ENCODE measurements at regions not wholly inside any gene's neighbourhood (a gene's known extent, or its start where the extent isn't known, plus 50 kb on each side); places are given as distances from the start of the nearest gene placed in this dataset.
A peak's percentile ranks its signal among the peaks of the same experiment; 100 is the strongest.

GRCh38 chr14:76551906-76552305 is 176.0 kb downstream of the ESRRB start:
- Histone ChIP-seq H3K9me3 (replicated peaks) (no peaks in the 10 kb centered on the region), H3K36me3 (no peaks in the 10 kb centered on the region), H3K4me3 (no peak overlapping the region), H3K4me1 (no peaks in the 10 kb centered on the region), H3K27ac (replicated peaks) (no peak overlapping the region), H3K27me3 (ENCODE audit: low read depth) (peaks cover 11% of the 10 kb centered on the region)
- no peak for TF ChIP-seq CTCF (IDR thresholded peaks at IDR 0.05; ENCODE audit: borderline replicate concordance)
- intact Hi-C loops (cut with micrococcal nuclease): no loop called here
- DNase-seq: no peak

DNA sequence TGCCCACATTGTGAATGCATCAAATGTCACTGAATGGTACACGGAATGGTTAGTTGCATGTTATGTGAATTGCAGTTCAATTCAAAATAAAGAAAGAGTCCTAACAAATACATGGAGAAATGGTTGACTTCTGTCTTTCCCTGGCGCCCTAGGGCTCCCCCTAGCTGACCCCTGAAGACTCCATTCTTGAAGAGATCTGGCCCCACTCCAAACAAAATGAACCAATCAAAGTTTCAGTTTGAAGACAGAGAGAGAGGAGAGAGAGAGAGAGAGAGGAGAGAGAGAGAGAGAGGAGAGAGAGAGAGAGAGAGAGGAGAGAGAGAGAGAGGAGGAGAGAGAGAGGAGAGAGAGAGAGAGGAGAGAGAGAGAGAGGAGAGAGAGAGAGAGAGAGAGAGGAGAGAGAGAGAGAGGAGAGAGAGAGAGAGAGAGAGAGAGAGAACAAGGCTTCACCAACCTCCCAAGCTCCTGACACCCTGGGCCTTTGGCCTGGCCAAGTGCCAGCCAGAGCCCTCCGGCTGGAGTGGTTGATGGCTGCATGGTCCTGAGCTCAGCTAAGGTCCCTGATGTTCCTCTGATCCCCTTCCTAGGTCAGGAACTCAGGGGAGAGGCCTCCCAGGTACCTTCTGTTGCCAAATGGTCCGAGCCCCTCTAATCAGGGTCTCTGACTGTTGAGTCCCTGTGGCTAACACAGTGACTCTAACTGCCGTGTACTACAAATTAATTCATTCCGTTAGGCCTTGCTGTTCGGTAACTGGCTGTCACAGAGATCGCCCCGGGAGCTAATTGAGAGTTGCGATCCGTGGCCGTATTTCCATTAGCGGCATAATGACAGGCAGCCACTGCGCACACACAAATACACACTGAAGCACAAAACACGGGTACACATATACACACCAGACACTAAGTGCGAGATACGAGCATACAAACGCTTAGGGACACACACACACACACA is 188.8 kb downstream of the ESRRB start:
- no peak for DNase-seq
- H3K27ac ChIP-seq (replicated peaks): no peak overlapping the region
- no peaks in the 10 kb centered on the region for H3K4me1 ChIP-seq
- intact Hi-C loops (cut with micrococcal nuclease): no loop called here
- H3K27me3 ChIP-seq (ENCODE audit: low read depth): peaks cover 10% of the 10 kb centered on the region
- H3K4me3 ChIP-seq: no peak overlapping the region
- H3K9me3 ChIP-seq (replicated peaks): peaks cover 8% of the 10 kb centered on the region
- H3K36me3 ChIP-seq: no peaks in the 10 kb centered on the region
- no peak for TF ChIP-seq CTCF (IDR thresholded peaks at IDR 0.05; ENCODE audit: borderline replicate concordance)

DNA sequence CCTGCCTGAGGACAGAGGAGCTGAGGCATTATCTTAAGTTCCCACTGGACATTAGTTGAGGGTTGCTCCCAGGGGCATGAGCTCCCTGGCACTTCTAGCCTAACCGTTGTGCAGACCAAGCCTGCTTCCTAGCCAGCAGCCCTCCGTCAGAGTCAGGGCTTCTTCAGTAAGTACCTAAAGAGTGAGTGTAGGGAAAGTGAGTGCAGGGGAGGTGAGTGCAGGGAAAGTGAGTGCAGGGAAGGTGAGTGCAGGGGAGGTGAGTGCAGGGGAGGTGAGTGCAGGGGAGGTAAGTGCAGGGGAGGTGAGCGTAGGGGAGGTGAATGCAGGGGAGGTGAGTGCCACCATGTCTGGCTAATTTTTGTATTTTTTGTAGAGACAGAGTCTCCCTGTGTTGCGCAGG is 190.5 kb downstream of the ESRRB start:
- no peaks in the 10 kb centered on the region for H3K36me3 ChIP-seq
- no peaks in the 10 kb centered on the region for H3K4me1 ChIP-seq
- H3K27ac ChIP-seq (replicated peaks): no peak overlapping the region
- no peak for DNase-seq
- no peak overlapping the region for H3K4me3 ChIP-seq
- peaks cover 11% of the 10 kb centered on the region for H3K9me3 ChIP-seq (replicated peaks)
- intact Hi-C loops (cut with micrococcal nuclease): no loop called here
- TF ChIP-seq CTCF (IDR thresholded peaks at IDR 0.05; ENCODE audit: borderline replicate concordance): no peak
- peaks cover 10% of the 10 kb centered on the region for H3K27me3 ChIP-seq (ENCODE audit: low read depth)

DNA sequence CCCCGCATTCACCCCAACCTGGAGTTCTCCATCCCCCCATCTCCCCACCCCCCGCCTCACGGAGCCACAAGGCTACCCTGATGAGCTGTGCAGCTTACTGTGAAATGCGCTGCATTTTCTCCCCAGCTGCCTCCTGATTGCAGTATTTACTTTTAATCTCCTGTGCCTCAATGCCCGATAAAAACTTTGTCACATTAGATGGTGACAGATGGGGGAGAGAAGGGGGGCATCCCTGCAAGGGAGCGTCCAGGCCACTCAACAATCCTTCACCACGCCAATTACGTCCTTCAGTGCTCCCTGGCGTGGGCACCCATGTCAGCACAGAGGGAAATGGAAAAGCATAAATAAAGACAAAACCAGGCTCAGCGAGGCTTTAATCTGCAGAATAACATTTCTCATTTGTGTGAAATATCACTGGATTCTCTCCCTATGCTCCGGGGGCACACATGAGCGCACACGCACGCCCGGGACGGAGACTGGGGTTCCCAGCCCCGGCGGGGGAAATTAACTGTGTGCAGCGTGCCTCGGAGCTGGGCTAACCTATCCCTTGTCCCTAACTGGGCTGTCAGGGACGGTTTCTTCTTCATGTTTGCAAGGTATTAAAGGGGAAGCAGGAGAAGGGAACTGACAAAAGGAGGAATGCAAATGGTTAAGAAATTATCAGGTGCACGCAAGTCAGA is 186.7 kb upstream of the VASH1 start:
- no peak overlapping the region for H3K27ac ChIP-seq (replicated peaks)
- TF ChIP-seq CTCF (IDR thresholded peaks at IDR 0.05; ENCODE audit: borderline replicate concordance): no peak
- DNase-seq: no peak
- H3K27me3 ChIP-seq (ENCODE audit: low read depth): peaks cover 18% of the 10 kb centered on the region
- peaks cover 12% of the 10 kb centered on the region for H3K4me1 ChIP-seq
- H3K4me3 ChIP-seq: peak overlapping the region; percentile 14
- peaks cover 8% of the 10 kb centered on the region for H3K9me3 ChIP-seq (replicated peaks)
- no peaks in the 10 kb centered on the region for H3K36me3 ChIP-seq
- intact Hi-C loops (cut with micrococcal nuclease): no loop called here

DNA sequence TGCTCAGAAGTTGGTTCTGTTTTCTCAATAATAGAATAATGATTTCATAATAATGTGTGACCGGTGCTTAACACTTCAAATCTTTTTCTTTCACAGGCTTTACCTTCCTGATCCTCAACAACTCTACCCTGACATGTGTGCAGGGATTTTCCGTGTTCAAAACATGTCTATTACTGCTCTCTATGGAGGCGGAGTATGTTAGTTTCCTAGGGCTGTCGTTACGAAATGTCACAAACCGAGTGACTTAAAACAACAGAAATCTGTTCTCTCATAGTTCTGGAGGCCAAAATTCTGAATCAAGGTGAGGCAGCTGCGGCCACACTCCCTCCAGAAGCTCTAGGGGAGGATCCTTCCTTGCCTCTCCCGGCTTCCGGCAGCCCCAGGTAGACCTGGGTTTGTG is 186.2 kb upstream of the VASH1 start:
- H3K4me3 ChIP-seq: no peak overlapping the region
- TF ChIP-seq CTCF (IDR thresholded peaks at IDR 0.05; ENCODE audit: borderline replicate concordance): no peak
- intact Hi-C loops (cut with micrococcal nuclease): no loop called here
- H3K9me3 ChIP-seq (replicated peaks): peaks cover 3% of the 10 kb centered on the region
- H3K27ac ChIP-seq (replicated peaks): no peak overlapping the region
- H3K4me1 ChIP-seq: peaks cover 13% of the 10 kb centered on the region
- peaks cover 18% of the 10 kb centered on the region for H3K27me3 ChIP-seq (ENCODE audit: low read depth)
- DNase-seq: no peak
- no peaks in the 10 kb centered on the region for H3K36me3 ChIP-seq
